Bone marrow (tissue), 2 donors: ENCODE measurements at regions not wholly inside any gene's neighbourhood (a gene's known extent, or its start where the extent isn't known, plus 50 kb on each side); places are given as distances from the start of the nearest gene placed in this dataset.

Source experiments
- DNase-seq, 2 donors: peaks; one replicate each; lab custom pipeline; 2025; lab: John Stamatoyannopoulos, UW

DNA sequence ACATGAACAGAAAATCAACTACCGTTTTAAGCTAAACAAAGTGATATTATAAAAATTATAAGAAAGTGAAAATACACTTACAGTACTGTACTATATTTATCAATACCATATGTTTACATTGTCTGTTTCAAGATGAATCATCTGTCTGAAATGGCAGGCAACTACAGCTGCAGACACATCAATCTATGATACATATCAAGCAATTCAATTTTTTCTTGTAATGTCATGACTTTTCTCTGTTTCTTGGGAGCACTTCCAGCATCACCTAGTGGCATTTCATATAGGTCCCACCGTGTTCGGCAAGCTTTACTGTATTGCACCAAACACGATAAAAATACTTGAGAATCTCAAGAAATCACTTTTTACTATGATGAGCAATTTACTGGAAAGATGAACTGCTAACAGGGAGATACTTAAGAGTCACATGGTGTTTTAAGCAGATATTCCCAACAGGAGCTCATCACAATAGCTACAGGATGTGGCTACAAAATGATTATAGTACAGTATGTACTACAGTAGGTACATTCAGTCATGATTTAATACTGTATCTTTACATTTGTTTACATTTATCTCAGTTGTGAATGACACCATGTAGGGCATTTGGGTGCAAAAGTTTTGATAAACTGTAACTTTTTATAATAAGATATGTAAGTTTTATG is 207.4 kb downstream of the ADAM29 start:
- no peak for DNase-seq

DNA sequence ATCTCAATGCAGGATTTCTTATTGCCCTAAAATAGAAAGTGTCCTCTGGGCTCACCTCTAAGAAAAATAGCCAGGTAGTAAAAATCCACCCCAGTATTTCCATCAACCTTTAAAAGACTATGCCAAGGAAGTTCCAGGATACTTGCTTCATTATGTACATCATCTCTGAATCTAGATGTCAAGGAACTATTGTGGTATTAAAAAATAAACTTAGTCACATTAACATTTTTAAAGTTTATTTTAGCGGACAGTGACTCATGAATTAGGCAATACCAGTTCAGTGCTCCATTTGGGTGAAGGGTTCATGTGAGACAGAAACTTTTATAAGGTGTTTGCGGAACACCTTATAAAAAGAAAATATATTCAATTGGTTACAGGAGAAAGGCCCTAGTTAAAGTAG is 209.2 kb downstream of the ADAM29 start:
- no peak for DNase-seq

DNA sequence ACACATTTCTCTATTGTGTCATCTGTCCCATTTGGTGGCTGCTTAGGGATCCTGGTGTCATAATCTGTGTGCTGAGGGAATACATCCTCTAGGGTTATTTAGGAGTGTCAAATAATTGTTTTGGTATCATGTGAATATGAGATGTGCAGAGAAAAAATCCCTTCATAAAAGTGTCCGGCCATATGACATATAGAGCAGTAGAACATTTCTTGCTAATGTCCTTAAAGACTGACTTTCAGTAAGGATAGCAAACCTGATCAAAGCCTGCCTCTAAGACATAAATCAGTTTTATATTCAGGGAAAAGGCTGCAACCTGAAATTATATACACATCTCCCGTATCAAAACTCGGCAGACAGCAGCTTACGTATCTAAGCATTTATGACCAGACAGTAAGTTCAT is 211.6 kb downstream of the ADAM29 start:
- DNase-seq, result no peak

DNA sequence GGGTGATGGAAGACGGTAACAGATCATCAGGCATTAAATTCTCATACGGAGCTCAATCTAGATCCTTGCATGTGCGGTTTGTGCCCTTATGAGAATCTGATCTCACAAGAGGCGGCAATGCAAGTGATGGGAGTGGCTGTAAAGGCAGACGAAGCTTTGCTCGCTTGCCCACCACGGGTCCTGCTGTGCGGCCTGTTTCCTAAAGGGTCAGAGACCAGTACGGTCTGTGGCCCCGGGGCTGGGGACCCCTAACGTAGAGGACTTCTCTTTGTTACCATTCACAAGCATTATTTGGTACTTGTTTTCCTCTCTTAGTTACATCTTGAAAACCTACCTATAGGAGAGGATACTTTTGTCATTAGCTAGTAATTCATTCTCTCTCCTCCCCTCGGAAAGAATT is 221.0 kb downstream of the ADAM29 start:
- no peak for DNase-seq

DNA sequence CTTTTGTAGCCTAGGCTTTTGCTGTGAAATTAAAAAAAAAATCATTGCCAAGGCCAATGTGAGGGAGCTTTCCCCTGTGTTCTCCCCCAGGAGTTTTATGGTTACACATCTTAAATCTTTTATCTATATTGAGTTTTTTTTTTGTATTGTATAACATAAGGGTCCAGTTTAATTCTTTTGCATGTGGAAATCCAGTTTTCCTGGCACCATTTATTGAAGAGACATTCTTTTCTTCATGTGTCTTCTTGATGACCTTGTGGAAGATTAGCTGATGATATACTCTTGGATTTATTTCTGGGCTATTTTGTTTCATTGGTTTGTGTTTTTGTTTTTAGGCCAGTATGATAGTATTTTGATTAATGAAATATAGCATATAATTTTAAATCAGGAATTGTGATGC is 225.0 kb downstream of the ADAM29 start:
- DNase-seq, result no peak

DNA sequence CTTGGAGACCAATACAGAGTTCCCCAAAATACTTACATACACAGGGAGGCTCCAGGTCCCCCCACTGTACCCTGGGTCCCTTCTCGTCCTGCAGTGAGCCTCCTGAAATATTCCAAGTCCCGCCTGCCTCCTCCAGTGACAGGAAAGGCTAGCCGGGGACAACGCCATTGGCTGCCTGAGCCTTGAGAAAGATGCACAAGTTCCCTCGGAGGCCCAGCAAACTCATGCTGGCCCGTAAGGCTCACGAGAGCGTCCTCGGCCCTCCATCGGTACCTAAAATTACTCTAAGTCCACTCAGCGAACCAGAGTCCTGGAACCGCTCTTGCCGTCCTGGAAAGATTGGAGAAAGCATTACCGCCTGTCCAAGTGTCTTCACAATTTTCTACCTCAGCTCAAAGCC is 228.6 kb downstream of the ADAM29 start:
- DNase-seq, result no peak

DNA sequence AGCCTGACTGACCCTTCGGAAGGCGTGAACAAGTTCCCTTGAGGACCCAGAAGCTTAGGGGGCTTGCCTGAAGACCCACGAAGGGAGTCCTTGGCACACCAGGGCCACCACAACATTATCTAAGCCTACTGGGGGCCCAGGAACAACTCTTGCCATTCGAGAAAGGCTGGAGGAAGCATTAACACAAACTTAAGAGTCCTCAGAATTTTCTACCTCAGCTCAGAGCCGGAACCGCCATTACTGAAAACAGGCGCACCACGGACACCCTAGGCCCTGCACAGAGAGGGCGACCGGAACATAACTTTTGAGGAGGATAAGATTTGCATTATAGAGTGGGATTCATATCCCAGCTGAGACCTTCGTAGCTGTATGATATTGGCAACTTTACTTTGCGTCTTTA is 229.1 kb downstream of the ADAM29 start:
- no peak for DNase-seq

DNA sequence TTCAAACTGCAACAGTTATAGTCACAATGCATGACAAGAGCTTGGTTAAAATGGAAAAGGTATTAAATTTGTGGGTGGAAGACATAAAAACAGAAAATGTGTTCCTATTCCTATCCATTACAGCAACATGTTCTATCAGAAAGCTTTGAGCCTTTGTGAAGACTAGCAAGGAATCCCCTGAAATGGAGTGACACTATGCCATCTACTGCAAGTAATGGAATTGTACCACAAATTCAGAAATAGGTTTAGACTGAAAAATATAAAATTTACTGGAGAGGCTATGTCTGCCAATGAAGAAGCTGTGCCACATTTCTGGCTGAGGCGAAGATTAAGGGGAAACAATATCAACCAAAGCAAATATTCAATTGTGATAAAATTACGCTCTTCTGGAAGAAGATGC is 247.9 kb downstream of the ADAM29 start:
- DNase-seq, result no peak

DNA sequence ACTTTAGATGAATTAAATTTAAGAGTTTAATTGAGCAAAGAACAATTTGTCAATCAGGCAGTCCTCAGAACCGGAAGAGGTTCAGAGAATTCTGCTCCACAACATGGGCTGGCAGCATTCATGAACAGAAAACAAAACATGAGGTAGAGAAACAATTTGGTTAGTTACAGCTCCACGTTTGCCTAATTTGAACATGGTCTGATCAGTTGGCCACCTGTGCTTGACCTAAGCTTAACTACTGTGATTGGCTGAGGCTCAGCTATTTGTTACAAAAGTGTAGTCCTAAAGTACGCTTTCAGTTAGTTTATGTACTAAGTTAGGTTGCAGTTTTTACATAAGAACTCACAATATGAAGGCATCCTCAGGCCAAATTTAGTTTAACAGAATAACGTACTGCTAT is 258.6 kb downstream of the ADAM29 start:
- no peak for DNase-seq

DNA sequence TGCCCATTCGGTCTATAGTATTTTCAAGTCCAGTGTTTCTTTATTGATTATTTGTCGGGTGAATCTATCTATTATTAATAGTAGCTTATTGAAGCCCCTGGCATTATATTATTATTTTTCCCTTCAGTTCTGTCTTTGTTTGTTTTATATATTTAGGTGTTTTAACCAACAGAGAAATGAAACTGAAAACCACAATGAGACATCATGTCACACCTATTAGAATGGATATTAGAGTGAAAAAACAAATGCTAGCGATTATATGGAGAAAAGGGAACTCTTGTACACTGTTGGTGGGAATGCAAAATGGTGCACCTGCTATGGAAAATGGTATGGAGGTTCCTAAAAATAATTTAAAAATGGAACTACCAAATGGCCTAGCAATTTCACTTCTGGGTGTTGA is 272.5 kb downstream of the ADAM29 start:
- DNase-seq, result no peak

DNA sequence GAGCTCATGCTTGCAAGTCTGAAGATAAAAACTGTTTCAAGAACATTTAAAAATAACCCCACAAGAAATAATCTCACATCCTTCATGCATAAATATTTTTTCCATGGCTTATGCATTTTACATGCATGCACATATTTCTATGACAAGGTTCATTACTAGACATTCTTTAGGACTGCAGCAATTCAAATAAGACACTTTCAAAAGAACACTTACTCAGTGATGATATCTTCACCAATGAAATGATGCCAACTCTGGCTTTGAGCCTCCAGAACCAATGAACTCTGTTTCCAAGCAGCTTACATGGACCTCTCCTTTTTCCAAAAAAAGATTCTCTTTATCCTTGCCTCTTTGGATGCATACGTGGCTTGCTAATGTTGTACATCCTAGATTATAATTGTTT is 279.9 kb downstream of the ADAM29 start:
- no peak for DNase-seq

DNA sequence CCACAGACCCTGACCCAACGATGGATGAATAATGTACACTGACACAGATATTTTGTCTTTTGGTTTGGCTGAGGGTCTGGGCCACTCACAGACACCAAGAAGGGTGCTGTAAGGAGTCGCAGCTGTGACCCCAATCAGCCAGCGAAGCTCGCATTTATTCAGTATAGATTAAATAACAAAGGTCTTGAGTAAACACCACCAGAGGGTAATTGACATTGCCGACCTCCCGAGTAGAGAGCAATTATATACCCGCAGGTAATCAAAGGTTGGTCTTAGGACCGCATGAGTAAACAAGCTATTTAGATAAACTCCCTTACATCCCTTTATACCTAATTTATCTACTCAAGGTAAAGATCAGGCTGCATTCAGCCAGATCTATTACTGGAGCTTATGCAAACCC is 297.1 kb downstream of the ADAM29 start:
- no peak for DNase-seq

DNA sequence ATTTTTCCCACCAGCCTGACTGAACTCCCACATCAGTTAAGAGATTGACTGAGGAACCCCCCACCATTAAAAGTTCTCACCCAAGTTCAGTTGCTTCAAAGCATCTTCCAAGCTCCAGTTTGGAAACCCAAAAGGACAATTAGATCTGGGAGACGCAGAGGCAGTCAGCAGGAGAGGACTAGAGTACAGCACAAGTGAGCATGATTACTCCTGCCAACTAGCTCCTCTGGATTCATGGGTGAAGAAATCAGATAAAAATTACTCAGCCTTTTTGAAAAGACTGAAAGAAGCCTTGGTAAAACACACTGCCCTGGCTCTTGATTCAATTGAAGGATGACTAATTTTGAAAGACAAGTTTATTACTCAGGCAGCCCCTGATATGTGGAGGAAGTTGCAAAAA is 297.5 kb downstream of the ADAM29 start:
- no peak for DNase-seq

DNA sequence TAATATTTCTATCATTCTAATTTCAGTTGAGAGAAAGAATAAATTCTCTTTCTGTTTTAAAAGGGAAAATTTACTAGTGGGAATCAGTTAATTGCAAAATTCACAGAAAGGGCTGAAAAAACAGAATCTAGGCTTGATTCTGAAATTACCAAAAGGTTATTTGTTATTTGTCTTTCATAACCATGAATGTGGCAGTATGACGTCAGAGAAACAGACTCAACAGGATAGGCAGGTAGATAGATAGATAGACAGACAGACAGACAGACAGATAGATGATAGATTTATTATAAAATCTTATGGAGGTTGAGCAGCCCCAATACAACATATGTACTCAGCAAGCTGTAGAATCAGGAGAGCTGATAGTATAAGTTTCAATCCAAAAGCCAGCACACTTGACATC is 311.0 kb downstream of the ADAM29 start:
- DNase-seq, result no peak

DNA sequence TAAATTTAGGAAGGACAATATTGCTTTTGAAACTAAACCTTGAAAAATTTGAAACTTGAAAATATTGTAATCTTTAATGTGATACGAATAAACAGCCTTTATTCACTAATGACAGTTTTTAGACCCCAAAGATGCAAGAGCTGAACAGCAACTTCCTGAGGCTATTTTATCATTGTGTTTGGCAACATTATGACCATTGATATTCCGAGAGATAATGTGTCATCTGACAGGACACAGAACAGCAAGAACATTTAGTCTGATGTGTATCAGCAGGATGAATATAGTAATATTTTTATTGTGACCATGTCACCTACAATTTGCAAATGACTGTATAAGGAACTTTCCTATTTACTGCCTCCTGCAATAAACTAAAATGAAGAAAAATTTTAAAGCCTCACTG is 316.0 kb downstream of the ADAM29 start:
- DNase-seq, result no peak

DNA sequence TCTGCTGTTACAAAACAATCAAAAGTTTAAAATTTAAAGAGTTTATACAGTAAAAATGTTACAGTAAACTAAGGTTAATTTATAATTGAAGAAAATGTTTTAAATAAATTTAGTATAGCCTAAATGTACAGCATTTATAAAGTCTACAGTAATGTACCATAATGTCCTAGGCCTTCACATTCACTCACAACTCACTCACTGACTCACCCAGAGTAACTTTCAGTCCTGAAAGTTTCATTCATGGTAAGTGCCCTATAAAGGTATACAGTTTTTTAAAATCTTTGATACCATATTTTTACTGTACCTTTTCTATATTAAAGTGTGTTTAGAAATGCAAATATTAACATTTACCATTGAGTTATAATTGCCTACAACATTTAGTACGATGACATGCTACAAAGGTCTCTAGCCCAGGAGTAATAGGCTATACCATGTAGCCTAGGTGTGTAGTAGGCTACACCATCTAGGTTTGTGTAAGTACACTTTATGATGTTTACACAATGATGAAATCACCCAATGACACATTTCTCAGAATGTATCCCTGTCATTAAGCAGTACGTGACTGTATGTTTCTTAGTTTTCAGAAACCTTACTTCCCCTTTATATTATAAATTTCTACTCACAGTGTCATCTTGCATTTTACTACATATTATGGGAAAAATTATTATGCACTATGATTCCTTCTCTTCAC is 320.8 kb downstream of the ADAM29 start:
- DNase-seq, result no peak

DNA sequence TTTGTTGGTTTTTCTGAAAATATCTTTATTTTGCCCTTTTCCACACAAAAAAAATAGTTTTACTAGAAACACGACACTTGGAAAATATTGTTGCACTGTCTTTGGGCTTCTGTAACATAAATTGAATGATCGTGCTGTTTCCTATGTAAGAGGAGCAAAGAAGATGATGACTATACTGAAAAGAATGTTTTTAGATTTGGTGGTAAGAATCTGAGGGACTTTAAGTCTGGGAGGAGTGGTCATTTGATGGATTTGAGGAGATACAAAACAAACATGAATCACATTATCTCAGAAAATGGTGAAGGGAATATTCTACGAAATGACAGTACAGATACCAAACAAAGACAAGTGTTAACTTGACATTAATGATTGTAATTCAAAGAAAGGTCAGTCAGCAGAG is 328.8 kb downstream of the ADAM29 start:
- no peak for DNase-seq

DNA sequence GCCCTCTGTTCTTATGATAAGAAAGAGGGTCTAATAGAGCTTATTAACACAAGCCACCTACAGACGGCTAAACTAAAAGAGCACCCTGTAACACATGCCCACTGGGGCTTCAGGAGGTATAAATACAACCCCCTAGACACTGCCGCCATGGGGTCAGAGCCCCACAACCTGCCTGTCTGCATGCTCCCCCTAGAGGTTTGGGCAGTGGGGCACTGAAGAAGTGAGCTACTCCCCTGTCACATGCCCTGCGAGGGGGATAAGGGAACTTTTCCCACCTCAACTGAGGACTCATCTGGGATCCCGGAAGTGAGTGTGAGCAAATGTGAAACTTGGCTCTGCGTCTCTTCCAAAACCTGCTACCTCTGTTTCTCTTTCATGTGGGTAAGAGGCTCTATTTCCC is 334.5 kb downstream of the ADAM29 start:
- DNase-seq, result no peak

DNA sequence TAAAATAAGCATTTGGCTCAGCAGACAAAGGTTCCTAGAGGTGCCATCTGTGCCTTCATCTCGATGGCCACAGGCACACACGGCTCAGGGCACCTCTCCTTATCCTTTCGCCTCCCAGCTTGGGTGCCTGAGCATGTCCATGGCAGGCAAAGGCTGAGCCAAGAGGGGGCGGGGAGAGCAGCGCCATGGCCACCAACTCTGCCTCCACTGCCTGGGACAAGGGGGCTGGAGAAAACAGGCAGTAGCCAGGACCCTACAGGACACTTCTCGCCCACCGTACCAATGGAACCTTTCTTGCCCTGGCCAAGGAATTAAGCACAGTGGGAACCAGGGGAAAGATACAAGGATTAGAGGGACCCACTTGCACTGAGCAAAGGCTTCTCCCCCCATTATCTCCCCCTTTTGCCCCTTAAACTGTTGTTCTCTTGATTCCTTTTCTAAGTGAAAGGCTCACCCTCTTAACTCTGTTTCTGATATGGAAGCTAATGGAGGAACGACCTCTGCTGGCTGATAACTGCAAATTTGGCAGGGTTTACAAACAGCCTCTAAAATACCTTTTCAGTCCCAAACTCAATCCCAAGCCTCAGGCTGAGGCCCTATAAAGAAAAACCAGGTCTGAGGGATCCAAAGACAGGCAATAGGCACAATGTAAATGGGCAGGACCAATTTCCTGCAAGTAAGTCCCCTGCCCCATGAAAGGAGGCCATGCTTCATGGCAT is 335.2 kb downstream of the ADAM29 start:
- DNase-seq, result no peak

DNA sequence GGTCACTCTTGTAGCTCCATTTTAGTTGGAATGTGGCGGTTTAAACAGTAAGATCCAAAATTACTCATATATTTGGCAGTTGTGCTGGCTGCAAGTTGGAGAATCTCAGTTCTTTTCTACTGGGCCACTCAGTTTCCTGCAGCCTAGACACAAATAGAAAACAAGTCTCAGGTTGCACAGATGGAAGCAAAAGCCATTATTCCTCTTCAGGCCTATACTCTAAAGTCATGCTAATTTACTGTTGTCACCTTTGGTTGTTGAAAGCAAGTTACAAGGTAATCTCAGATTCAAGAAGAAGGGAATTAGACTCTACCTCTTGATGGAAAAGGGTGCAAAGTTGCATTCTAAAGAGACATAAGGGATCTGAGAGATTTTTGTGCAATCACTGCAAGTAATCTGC is 345.4 kb downstream of the ADAM29 start:
- no peak for DNase-seq

DNA sequence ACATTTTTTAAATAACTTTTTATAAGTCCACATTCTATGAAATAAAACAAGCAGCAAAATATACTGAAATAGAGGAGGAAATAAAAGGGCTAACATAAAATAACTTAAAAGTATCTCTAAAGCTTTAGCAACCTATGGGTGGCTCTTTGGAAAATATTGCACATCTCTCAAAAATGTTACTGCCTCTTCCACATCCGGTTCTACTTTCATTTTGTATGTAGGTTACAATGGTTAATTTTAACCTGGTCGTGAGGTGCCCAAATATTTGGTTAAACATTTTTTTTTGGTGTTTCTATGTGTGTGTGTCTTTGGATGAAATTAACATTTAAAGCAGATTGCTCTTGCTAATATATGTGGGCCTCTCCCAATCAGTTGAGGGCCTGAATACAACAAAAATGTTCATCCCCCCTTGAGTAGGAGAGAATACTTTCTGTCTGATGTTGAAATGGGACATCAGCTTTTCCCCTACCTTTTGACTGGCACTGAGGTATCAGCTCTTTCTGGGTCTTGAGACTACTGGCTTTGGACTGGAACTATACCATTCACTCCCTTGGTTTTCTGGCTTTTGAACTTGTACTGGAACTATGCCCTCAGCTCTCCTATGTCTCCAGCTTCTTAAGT is 353.0 kb downstream of the ADAM29 start:
- no peak for DNase-seq

DNA sequence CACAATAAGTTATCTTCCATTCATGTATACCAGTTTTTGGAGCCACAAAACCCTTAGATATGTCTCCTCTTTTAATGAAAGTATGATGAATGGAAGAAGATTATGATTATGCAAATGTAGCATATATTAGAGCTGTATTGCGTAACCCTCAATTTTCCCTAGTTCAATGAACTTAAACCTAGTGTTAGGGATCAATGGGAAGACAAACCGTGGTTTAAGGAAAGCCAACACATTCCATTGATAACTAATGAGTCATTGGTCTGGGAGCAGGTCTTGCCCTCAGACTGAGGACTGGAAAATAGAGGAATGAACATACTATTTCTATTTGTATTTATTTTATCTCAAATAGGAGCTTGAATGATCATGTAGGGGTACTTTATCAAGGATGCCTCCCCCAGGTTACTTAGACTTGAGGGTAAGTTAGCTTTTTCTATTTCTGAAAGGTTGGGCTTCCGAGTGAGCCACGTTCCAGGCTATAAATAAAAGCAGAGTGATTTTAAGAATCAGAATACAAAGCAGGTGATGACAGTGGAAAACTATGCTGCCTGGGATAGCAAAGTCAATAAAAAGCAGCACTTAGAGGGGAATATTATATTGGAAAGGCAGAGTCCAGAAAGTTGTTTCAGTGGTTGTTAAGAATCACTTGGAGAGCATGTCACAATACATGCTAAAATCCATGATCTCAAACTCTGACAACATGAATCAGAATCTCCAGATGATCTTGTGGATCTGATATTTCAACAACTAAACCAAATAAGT is 356.0 kb downstream of the ADAM29 start:
- no peak for DNase-seq
